ENCODE measurements at regions not wholly inside any gene's neighbourhood (a gene's known extent, or its start where the extent isn't known, plus 50 kb on each side); places are given as distances from the start of the nearest gene placed in this dataset.

- peak; percentile 2 for DNase-seq
Observed at GRCh38 chr20:39429726-39430125, 467.6 kb downstream of the DHX35 start.

DNA sequence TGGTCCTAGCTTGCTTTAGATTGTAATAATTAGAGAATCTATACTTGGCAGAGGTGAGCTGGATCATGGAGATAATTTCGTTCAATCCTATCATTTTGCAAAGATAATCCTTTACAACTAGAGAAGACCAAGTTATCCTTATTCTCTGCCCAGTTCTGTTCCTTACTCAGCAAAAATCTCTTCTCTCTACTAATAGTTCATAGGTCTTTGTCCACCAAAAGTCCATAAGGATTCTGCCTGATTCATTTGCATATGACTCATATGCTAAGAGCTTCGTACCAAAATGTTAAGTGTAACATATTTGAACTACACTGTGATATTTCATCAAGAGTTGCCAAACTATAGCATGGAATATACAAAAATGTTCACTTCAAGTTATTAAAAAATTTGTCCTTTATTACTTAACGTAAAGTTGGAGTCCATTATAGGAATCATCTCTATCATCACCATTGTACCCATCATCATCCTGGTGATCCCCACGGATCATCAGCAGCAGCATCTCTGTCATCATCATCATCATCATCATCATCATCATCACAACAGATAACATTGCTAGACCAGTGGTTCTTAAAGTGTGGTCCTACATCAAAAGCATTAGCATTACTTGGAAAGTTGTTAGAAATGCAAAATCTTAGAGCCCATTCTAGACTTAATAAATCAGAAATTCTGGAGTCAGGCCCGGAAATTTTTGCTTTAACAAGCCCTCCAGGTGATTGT, 463.0 kb downstream of the DHX35 start:
- DNase-seq = no peak

GRCh38 chr20:39421571-39422105, 459.5 kb downstream of the DHX35 start:
- no peak for DNase-seq

DNA sequence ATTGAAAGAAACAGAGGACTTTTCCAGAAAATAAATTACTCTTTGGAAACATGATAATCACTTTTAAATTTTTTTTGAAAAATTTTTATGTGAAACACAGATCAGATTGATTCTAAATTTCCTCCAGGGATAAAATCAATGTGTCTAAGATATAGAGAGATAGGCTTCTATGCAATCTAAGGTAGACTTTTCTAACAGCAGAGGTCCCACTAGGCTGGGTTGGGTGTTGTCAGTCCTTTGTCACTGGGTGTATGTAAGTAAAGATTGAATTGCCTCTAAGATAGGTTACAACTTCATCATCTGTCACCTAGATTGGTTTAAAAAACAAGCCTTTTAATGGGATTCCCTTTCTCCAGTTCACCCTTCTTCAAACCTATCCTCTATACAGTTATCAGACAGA, 449.9 kb downstream of the DHX35 start:
- no peak for DNase-seq

DNA sequence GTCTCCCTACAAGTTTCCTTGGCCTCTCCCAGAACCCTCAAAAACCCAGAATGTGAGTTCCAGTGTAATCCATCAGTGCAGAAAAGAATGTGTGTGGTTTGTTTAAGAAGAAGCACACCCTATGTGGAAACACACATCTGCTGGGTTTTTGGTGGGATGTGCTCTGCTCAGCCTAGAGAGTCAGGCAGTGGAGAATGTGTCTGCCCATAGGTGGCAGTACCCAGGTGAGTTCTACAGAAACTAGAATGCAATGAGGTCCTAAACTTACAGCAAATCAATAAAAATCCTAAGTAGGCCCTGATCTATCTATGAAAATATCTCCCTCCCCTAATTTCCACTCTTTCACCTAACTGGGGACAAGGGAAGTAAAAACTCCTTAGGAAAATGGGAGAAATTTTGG, 437.3 kb downstream of the DHX35 start:
- DNase-seq = no peak

DNA sequence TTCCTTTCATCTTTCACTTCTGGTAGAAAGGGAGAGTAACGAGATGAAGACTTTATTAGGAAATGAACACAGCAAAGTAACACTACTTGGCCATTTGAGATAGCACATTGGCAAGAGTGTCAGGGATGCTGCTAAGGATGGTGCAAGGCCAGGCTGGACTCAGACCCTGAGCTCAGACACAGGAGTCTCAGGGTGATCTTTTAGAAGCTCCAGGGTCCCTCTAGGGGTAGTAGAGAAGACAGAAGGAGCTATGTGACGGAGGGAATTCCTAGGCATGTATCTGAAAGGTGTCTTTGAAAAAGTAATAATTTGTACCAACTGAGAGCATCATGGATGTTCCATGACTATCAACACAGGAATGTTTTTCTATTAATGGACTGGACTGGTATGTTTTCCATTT, 436.5 kb downstream of the DHX35 start:
- DNase-seq = no peak

DNA sequence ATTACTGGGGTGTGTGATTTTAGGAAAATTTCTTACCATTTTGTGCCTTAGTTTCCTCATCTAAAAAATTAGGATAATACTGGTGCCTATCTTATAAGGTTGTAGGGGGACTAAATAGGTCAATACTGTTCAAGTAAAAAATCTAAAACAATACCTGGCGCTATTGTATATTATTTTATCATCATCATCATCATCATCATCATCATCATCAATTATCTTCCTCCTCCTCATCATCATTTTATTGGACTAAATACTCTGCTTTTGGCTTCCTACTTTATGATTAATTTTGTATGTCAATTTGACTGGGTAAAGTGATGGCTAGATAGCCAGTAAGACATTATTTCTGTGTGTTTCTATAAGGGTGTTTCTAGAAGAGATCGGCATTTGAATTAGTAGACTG, 435.5 kb downstream of the DHX35 start:
- DNase-seq = no peak

DNA sequence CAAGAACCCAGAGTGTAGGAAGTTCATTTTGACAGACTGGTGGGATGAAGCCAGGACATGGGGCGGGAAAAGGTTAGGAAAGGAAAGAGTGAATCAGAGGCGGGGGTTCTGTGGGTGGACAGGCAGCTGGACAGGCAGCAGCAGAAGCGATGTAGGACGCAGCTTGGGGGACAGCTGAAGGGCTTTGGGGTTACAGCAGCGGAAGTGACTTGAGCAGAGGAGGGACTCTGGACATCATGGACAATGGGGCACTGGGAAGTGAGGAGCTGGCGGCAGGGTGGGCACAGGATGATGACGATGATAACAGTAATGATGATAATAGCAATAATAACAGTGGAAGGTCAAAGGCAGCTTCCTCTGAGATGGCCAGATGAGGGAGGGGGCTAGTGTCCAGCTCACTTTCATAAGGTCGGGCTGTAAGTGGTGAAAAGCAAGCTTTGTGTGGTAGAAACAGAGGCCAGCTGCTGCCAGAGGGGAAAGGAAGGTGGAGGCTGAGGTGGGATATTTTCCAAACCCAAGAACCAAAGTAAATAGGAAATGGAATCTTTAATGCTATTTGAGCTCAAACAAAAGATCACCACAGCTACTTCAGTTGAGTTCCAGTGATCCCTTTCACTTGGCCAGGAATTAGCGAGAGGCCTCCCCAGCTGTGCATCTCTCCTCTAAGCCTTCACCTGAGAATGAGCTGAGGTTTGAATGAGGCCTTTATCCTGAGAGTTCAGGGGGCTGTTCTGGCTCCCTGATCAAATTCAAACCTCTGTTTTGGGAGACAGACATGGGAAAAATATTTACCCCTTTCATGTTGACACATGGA, 433.5 kb downstream of the DHX35 start:
- no peak for DNase-seq

- no peak for DNase-seq
Observed at GRCh38 chr20:39394461-39394860, 432.3 kb downstream of the DHX35 start.

- no peak for DNase-seq
Observed at GRCh38 chr20:39390186-39390585, 428.0 kb downstream of the DHX35 start.

GRCh38 chr20:39381595-39381994, 419.5 kb downstream of the DHX35 start:
- DNase-seq = no peak

DNA sequence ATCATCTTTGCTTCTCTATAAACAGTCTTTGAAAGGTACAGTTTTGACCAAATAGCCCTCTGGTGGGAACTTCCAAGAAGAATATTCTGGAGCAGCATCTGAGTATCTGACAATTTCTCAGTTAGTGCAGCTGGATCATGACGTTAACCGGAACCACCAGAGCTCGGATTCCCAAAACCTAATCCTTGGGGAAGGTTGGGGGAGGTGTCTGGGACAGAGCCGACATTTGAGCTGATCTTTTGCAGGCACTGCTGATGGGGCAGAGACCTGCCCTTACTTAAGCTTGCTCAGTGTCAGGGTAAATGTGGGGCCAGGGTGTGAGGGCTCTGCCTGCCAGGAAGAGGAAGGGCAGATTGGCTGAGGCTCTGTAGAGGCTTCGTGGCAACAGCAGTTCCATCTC, 416.6 kb downstream of the DHX35 start:
- DNase-seq = no peak

GRCh38 chr20:39376788-39377187, 414.6 kb downstream of the DHX35 start:
- no peak for DNase-seq

DNA sequence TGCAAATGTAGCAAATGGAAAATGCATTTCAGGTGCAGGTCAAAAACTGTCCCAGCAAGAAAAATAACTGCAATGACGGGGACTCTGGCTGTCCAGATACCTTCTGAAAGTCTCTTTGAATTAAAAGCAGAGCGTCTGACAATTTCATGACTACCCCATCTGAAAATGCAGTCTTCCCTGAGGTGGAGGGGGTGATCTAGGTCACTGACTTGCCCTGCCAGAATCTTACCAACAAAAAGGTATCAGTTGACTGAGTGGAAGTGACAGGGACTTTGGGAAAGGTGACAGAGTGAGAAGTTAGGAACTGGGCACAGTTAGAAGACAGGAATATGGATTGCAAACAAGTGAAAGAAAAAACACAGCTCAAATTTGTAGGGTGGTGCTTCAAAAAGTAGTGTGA, 402.2 kb downstream of the DHX35 start:
- DNase-seq = no peak

GRCh38 chr20:39359981-39360620, 398.0 kb downstream of the DHX35 start:
- DNase-seq = no peak

- DNase-seq = no peak
Observed at GRCh38 chr20:39358052-39358451, 395.9 kb downstream of the DHX35 start.

- no peak for DNase-seq
Observed at GRCh38 chr20:39356908-39357307, 394.8 kb downstream of the DHX35 start.

- no peak for DNase-seq
Observed at GRCh38 chr20:39349240-39349639, 387.1 kb downstream of the DHX35 start.

- no peak for DNase-seq
Observed at GRCh38 chr20:39347626-39348025, 385.5 kb downstream of the DHX35 start.

DNA sequence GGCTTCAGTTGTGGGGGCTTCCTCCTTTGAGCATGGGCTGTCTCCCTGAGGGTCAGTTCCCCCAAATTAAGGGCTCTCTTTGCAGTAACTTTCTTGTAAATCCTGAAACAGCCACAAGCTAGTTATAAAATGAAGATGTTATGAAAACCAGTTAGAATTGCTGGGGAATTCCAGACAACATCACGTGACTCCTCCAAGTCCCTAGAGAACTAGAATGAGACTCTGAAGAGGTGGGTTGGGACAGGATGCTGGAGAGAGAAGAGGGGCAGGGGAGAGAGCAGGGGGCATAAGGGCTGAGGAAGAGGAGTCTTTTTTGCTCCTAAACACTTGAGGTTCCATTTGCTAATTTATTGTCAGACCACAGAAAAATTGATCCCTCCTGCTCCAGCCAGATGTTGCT, 380.3 kb downstream of the DHX35 start:
- no peak for DNase-seq

DNA sequence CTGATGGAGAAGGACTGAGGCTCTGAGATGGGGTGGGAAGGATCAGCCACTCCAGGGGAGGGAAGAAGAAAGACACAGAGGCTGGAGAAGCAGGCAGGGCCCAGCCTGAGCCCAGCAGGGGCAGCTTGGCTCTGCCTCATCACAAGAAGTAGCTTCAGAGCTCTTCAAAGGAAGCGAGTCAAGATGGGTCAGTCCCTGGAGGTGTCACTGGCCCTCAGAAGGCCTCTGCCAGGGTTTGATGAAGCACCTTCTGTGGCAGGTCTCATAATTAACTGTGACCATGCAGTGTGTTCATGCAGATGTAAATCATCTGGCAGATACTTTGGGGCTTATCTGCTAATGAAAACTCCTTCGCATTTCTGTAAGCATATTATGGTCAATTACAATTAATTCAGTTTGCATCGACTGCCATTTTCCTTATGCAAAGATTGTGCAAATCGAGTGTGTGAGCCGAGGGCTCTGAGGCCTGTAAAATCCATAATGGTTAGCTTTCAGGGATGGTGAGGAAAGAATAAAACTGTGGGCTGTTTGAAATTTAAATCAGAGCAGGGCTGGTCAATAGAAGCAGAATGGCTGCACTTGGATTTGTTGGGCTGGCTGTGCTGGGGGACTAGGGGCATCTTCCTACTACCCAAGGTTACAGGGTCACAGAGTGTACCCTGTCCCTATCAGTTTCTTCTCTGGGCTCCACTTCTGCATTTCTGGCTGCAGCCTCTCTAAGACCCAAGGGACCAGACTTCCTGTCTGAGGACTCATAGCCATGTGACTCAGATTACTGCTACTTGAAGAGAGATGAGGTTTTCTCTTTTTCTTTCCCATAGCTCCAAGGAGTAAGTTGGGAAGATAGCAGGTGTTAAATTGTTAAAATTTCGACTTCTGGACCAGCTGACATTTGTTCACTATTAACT, 376.6 kb downstream of the DHX35 start:
- no peak for DNase-seq

DNA sequence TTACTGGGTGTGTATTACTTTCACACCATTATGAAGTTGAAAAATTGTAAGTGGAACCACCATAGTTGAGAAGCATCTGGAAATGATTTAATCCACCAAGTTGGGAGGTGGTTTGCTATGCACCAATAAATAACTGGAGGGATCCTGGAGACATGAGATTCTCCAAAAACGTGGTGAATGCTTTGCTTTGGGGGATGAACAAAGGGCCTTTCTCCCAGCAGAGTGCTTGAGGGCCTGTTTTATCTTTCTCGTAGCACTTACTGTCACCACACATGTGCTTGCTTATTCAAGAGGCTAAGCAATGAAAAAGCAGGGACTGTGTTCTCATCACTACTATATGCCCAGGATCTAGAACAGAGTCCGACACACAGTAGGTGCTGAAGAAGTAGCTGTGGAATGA, 371.1 kb downstream of the DHX35 start:
- DNase-seq = no peak

DNA sequence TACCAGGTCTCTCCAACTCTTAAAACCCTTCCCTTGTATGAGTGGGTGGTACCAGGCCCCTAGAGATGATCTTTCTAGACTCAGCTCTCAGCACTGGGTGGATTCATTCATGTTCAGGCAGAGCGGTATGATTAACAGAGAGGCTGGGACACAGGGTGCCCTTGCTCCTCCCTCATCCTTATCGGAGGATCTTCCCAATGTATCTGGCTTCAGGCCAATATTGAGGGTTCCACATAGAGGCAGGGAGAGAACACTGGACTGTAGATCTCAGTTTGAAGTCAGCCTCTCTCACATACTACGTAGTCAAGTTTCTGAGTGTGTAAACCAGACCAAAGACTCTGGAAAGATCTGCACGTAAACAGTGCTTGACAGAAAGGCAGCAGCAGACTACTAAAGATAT, 366.2 kb downstream of the DHX35 start:
- no peak for DNase-seq

Measured in NCI-H446 treated with DMSO at 0.1 percent for 48 hours (cell line).